ENCODE measurements at regions not wholly inside any gene's neighbourhood (a gene's known extent, or its start where the extent isn't known, plus 50 kb on each side); places are given as distances from the start of the nearest gene placed in this dataset.
"Not testable (repeated sequence)": the region's sequence is repeated elsewhere in the genome, so short reads cannot be mapped to it uniquely, and the experiment has no call there.

DNA sequence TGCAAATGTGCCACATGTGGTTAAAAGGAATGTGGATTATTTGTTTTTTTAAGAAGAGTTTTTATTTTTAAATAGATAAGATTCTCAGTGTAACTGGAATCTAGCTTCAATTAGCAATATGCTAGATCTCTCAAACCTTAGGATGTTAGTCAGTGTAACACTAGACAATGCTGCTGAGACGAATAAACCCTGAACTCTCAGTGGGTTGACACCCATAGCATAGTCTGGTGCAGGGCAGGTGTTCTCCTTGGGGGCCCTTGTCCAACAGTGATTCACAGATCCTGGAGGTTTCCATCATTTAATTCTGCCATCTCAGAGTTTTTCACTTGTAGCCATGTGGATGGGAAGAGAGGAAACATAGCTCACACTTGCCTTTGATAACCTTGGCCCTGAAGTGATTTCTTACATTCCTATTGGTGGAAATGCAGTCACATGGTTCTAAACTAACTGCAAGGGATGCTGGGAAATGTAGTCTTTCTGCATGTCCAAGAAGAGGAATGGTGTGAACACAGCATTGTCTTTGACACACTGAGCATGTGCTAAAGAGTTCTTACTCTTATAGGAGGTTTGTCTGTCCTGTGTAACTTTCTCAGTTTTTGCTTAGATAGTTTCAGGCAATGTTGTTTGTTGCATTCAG, 110.4 kb upstream of the EEF2KMT start:
- peak; percentile 8 for DNase-seq (ENCODE audit: low spot score)

DNA sequence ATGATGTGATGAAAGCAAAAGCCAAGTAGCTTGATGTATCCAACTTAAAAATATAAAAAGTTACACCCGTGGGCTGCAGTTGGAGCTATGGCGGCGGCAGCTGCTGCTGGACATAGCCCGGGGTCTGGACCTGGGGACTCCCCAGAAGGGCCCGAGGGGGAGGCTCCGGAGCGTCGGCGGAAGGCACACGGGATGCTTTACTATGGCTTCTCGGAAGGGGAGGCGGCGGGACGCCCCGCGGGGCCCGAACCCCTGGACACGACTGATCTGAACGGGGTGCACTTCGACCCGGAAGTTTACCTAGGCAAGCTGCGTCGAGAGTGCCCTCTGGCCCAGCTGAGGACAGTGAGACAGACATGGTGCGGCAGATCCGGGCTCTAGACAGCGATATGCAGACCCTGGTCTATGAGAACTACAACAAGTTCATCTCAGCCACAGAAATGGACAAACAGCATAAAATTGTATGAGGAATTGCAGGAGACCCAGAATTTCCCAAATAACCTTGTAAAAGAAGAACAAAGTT, 109.5 kb upstream of the EEF2KMT start:
- DNase-seq (ENCODE audit: low spot score): no peak

DNA sequence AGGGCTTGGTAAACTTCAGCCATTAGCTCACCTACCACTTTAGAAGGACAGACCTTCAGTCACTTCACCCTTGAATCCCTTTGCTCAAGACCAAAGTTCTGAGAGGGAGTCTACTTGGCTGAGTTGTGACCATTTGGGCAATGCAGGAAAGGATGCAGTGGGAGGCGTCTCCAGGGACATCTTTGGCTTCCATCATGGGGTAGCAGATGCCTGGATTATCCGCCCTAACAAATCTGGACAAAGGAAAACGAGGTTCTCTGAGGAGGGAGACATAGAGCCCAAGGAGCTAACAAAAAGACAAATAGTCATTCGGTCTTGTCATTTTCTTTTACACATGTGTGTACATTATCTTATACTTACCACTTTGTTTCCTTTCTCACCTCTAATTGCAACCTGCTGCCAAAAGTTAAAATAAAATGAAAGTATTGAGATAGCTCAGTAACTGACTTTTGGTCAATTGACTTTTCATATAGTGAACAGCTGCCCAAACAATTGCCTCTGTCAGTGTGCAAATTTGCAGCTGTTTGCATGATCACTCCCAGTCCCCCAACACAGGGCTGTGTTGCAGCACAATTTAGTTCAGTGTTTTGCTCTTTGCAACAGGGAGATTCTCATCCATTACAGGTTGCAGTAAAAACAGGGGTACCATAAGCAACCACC, 108.9 kb upstream of the EEF2KMT start:
- no peak for DNase-seq (ENCODE audit: low spot score)

DNA sequence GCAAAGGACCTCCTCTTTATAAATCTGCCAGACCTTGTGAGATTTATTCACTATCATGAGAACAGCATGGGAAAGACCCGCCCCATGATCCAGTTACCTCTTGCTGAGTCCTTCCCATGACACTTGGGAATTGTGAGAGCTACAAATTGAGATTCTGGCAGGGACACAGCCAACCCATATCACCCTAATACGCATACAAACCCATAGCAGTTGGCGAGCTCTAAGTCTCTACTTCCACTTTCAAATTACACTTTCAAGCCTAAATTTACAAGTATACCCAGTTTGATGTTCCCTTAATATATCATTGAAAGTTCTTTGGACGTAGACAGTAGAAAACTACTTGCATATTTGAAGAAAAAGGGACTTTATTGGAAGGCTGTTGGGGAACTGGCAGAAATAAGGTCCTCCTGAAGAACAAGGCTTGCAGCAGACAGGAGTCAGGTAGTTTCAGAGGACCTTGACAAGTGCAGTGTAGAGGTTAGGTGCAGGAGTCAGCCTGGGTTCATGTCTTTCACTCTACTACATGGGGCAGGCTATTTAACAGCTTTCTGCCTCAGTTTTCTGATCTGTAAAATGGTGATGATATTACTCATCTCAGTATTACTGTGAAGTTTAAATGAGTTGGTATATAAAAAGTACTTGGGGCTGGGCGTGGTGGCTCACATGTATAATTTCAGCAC, 107.9 kb upstream of the EEF2KMT start:
- DNase-seq (ENCODE audit: low spot score): no peak

DNA sequence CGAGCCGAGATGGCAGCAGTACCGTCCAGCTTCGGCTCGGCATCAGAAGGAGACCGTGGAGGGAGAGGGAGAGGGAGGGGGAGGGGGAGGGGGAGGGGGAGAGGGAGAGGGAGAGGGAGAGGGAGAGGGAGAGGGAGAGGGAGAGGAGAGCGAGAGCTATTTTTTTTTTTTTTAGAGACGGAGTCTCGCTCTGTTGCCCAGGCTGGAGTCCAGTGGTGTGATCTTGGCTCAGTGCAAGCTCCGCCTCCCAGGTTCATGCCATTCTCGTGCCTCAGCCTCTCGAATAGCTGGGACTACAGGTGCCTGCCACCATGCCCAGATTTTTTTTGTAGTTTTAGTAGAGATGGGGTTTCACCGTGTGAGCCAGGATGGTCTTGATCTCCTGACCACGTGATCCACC, 106.1 kb upstream of the EEF2KMT start:
- DNase-seq (ENCODE audit: low spot score): not testable (repeated sequence)

DNA sequence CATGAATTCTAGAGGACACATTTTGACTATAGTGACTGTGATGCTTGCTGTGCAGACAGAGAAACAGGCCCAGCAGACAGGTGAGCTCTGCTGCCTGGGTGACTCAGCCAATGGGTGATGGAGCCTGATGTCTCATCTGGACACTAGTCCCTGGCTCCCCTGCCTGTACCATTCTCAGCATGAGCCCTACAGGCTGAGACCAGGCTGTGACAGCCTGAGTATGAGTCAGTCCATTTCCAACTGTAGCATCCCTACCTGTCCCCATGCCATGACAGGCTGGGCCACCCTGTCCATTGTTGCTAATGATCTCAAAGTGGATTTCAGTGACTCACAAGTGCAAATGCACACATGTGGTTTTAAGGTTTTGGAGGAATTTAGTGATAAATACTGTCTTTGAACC, 102.5 kb upstream of the EEF2KMT start:
- no peak for DNase-seq (ENCODE audit: low spot score)

DNA sequence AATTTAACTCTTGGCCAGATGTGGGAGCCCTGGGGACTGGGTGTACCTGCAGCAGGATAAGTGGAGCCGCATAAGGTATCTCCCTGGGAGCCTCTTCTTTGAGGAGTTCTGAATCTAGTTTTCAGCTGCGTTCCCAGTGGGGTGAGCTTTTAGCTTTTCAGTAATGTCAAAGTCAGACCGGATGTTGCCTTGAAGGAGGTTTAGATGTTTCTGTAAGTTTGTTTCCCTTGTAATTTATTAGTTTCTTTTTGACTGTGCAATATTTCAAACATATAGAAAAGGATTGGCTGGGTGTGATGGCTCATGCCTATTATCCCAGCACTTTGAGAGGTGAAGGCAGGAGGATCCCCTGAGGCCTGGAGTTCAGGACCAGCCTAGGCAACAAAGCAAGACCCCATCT, 98.6 kb upstream of the EEF2KMT start:
- DNase-seq (ENCODE audit: low spot score): no peak

DNA sequence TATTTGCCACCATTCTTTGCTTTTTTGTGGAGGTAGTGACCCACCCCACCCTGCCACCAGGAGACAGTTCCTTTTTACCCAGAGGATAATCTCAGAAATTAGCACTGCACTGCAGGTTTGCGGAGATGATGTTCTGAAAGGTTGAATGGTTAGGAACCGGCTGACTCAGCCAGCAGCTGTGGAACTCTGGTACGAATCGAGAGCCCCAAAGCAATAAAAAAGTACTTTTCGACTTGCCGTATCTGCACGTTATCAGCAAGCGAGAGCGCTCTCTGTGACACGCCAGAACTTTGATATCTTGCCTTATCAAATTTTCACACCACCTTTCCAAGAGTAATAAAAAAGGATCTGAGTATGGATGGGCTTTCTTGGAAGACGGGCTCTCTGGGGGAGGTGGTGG, 96.3 kb upstream of the EEF2KMT start:
- DNase-seq (ENCODE audit: low spot score): no peak

DNA sequence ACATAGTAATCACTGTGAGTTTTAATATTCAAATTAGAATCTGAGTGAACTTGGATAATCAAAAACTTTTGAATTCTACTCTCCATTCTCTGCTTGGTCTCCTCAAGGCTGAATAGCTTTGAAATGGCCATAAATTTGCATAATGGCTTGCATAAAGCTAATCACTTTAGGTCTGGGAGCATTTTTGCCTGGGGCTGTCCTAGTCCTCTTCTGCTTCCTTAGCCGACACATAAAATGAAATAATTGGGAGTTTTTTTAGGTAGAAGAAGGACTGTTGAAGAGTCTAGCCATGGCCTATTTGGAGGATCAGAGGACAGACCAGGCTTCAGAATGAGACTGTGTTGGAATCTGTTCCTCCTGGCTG, 91.4 kb upstream of the EEF2KMT start:
- no peak for DNase-seq (ENCODE audit: low spot score)

DNA sequence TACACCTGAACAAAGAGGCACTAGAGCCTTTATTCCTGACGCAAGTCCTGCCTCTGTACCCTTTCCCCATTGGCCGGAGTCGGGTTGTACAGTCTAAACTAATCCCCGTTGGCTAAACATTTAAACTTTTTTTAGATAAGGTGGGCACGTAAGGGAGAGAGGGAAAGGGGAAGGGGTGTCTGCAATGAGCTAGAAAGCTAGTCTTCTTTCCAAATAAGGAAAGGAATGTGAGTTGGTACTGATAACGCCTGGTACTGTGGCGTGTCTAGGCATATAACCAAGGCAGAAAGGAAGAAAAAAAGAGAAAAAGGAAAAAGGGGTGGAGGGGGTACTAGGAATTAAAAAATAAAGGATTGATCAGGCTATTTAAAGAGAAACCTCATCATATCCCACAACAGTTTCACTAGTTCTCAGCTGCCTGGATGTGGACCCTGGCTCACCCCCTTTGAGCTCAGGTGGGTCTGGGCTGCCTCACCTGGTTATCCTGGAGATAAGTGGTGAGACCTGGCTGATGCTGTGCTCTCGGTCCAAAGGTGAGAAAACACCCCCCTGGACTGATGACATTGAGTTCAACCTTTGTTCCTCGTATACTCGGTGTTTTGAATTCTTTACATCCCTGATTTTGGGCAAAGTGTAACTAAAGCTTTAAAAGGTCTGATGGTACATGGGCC, 90.9 kb upstream of the EEF2KMT start:
- DNase-seq (ENCODE audit: low spot score): no peak

DNA sequence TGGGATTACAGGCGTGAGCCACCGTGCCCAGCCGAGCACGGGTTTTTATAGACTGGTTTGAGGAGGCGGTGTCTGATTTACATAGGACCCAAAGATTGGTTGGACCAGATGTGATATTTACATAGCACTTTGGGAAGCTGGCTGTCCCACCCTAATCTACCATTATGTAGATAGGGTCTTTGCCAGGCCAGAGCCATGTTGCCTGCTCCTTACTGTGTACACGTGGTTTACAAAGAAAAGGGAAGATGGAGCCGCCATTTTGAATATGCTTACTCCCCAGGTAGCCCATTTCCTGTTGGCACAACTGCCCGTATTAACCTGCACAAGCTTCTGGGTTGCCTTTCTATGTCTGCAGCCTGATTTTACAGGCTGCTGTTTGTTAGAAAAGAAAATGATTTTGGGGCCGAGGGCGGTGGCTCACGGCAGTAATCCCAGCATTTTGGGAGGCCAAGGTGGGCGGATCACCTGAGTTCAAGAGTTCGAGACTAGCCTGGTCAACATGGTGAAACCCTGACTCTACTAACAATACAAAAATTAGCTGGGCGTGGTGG, 89.9 kb upstream of the EEF2KMT start:
- DNase-seq (ENCODE audit: low spot score): no peak

DNA sequence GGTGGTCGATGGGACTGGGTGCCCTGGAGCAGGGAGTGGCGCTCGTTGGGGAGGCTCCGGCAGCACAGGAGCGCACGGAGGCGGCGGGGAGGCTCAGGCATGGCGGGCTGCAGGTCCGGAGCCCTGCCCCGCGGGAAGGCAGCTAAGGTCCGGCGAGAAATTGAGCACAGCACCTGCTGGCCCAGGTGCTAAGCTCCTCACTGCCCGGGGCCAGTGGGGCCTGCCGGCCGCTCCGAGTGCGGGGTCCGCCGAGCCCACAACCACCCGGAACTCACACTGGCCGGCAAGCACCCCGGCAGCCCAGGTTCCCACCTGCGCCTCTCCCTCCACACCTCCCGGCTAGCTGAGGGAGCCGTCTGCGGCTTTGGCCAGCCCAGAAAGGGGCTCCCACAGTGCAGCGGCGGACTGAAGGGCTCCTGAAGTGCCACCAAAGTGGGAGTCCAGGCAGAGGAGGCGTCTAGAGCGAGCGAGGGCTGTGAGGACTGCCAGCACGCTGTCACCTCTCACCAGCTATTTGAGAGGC, 88.8 kb upstream of the EEF2KMT start:
- no peak for DNase-seq (ENCODE audit: low spot score)

DNA sequence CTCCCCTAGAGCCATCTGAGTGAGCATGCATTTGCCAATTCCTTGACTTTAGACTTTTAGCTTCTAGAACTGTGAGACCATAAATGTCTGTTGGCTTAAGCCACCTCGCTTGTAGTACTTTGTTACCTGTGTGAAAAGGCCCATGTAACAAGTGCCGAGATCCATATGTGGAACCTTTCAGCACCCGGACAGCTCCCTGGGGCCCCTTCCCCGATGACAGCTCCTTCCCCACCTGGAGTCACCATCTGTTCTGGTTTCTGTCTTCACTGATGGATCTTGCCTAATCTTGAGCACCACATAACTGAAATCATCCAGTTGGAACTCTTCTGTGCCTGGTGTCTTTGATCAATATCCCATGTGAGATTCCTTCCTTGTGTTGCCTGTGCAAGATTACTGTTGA, 78.9 kb upstream of the EEF2KMT start:
- no peak for DNase-seq (ENCODE audit: low spot score)

DNA sequence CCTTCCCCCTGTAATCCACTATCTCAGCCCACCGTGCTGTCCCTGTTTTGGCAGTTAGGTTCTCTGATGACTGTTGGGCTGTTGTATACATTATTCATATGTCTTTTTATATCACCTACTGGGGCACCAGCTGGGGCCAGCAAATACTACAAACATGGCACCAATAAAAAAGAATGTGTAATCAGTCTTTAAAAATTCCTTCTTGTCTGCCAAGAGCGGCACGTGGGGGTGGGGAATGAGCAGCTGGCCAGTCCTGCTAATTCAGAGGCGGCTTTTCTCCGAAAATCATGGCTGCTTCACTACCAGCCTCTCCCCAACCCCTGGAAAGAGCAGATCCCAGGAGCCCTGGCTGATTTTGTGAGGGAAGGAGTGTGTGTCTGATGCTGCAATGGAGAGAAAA, 77.7 kb upstream of the EEF2KMT start:
- DNase-seq (ENCODE audit: low spot score): no peak

DNA sequence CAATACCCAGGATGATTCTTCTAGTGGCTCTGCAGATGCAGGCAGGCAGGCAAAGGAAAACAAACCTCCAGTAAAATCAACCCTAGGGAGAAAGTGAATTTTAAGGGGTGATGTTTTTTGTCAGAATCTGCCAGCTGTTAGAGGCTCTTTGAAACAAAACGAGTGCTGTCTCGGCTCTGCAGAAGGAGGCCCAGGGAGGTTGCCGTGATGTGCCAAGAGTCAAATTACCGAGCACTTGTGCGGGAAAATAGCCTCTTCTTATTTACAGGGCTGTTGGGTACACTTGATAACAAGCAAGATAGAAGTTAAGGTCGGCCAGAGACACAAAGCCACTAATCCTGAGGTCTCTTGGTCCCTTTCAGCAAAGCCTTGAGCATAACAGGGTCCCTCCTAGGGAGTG, 68.9 kb upstream of the EEF2KMT start:
- no peak for DNase-seq (ENCODE audit: low spot score)

DNA sequence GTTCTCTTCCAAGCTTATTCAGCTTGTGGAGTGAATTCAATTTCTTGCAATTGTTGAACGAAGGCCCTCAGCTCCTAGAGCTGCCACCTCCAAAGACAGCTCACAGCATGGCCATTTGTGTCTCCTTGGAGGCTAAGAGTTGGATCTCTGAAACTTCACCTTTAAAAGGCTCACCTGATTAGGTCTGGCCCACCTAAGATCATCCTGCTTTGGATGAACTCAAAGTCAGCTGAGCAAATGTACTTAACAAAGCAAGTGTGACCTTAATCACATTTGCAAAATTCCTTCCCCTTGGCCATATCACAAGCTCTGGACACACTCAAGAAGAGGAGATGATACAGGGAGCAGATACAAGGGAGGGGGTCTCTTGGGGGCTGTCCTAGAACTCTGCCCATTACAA, 67.8 kb upstream of the EEF2KMT start:
- not testable (repeated sequence) for DNase-seq (ENCODE audit: low spot score)

DNA sequence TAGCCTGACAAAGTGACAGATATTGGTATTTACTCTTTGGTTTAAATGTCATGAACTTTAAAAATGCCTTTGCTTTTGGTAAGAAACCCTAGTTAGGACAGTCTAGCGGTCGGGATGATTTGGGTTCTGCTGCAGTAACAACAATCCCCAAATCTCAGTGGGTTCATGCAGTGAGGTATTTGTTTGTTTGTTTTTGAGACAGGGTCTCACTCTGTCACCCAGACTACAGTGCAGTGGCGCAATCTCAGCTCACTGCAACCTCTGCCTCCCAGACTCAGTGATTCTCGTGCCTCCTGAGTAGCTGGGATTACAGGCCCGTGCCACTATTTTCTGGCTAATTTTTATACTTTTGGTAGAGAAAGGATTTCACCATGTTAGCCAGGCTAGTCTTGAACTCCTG, 65.2 kb upstream of the EEF2KMT start:
- DNase-seq (ENCODE audit: low spot score): not testable (repeated sequence)

DNA sequence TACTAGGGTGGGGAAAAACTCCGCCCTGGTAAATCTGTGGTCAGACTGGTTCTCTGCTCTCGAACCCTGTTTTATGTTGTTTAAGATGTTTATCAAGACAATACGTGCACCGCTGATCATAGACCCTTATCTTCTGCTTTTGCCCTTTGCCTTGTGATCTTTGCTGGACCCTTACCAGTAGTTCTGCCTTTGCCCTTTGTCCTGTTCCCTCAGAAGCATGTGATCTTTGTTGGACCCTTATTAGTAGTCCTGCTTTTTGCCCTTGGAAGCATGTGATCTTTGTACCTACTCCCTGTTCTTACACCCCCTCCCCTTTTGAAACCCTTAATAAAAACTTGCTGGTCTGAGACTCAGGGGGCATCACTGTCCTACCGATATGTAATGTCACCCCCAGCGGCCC, 64.3 kb upstream of the EEF2KMT start:
- DNase-seq (ENCODE audit: low spot score): not testable (repeated sequence)

DNA sequence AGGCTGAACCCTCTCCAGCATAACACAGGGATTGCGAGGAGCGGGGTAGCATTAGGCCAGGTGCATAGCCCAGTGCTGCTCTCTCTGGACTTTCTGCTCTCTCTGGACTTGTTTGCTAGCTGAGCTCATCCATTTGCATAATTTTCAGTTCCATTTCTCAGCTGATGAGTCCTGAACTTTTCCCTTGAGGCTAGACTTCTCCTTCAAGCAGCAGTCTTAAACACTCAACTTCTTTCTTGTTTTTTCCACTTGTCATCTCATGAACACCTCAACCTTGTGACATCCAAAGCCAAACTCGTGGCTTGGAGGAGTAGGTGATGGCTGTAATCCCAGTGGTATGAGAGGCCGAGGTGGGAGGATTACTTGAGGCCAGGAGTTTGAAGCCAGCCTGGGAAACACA, 62.4 kb upstream of the EEF2KMT start:
- DNase-seq (ENCODE audit: low spot score): not testable (repeated sequence)

DNA sequence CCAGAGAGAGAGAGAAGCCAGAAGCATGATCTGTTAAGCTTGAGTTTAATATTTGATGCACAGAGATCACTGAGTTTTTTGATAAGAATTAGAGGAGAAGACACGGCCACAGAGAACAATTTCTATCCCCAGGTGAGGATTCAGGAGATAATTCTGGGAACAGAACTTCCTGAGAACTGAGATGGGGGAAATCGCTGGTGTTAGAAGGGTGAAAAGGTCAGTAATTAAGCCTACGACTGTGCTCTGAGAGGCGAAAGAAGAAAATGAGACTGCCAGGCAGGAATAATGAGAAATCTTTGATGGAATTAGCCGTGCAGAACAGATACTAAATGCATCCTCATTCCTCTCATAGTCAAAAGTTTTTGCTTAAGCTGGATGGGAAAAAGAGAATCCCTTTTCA, 61.9 kb upstream of the EEF2KMT start:
- not testable (repeated sequence) for DNase-seq (ENCODE audit: low spot score)

DNA sequence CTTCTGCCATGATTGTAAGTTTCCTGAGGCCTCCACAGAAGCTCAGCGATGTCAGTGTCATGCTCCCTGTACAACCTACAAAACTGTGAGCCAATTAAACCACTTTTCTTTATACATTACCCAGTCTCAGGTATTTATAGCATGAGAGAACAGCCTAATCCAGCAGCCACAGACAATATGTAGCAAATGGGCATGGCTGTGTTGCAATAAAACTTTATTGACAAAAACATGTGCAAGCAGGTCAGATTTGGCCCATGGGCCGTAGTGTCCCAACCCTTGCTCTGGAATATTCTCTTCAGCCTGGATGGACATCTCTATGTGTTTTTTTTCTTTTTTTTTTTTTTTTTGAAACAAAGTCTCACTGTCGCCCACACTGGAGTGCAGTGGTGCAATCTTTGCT, 60.9 kb upstream of the EEF2KMT start:
- DNase-seq (ENCODE audit: low spot score): no peak

DNA sequence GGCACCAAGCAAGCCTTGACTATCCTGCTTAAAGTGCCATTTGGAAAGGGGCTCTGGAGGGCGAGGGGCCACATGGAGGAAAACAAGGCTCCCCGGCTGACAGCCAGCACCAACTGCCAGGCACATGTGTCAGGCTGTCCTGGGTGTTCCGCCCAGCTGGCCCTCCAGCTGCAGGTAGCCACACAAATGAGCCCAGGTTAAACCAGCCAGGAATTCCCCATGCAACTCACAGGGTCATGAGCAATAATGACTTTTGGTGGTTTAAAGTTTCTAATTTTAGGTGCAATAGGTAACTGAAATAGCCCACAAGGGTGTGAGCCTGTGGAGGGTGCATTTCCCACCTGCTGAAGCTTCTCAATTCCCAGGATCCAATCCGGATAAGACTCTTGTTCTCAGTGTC, 58.9 kb upstream of the EEF2KMT start:
- DNase-seq (ENCODE audit: low spot score): not testable (repeated sequence)
